HCT116 (cell line): ENCODE measurements at regions not wholly inside any gene's neighbourhood (a gene's known extent, or its start where the extent isn't known, plus 50 kb on each side); places are given as distances from the start of the nearest gene placed in this dataset.

ENCODE experiments used
- POLR2AphosphoS5 ChIP-seq: IDR thresholded peaks from 2 replicates; pipeline ENCODE4 v1.6.1; 2011; ENCODE audit warnings: mild to moderate bottlenecking, low read depth, low read length, moderate library complexity
- YY1 ChIP-seq: IDR thresholded peaks from 2 replicates; pipeline ENCODE4 v1.6.1; 2011; ENCODE audit warnings: low read length, low read depth, moderate library complexity, mild to moderate bottlenecking; ENCODE audit not compliant: insufficient replicate concordance; ENCODE audit errors: extremely low read depth
- ZFX ChIP-seq: fragments of 450-650 bp; IDR thresholded peaks from 2 replicates; pipeline ENCODE4 v1.6.1; 2017

DNA sequence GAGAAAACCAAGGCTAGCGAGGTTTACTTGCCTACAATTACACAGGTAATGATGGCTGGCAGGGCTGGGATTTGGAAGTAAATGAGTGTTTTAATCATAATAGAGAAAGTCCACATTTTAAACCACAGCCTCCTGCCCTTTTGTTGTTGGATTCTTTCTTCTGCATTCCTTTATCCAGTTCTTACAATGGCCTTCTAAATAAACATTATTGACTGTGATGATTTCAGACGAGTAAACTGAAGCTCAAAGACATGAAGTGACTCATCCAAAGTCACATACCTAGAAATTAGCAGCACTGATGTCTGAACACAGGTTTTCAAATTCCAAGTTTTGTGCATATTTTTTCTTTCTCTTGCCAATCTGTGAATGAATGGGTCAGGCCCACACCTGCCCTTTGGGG is 51.2 kb upstream of the C1QTNF7 start:
- no peak for TF ChIP-seq YY1
- no peak for TF ChIP-seq ZFX
- TF ChIP-seq POLR2AphosphoS5: no peak
